GM12872 (cell line): ENCODE measurements at regions not wholly inside any gene's neighbourhood (a gene's known extent, or its start where the extent isn't known, plus 50 kb on each side); places are given as distances from the start of the nearest gene placed in this dataset.

Source experiments
- CTCF ChIP-seq: IDR thresholded peaks from 3 replicates; pipeline ENCODE4 v1.5.1; 2011; ENCODE audit warnings: low read depth, mild to moderate bottlenecking, low read length, moderate library complexity; ENCODE audit not compliant: insufficient read depth

DNA sequence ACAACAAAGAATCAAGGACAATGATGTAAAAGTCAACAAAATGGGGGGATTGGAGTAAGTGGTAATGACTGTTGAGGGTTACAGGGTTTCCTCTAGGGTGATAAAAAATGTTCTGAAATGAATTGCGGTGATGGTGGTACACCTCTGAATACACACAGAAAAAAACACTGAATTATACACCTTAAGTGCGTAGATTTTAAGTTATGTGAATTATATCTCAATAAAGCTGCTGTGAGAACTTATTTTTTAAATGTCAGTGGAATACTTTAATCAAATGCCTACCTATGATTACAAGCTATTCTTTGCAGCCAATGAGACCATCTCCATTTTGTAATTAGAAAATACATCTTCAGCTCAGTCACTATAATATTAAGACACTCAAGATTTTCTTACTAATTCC lies 53.5 kb downstream of the ZNF608 start:
- TF ChIP-seq CTCF, result no peak

- TF ChIP-seq CTCF, result no peak
Observed at GRCh38 chr5:124692324-124692723, 54.1 kb downstream of the ZNF608 start.

DNA sequence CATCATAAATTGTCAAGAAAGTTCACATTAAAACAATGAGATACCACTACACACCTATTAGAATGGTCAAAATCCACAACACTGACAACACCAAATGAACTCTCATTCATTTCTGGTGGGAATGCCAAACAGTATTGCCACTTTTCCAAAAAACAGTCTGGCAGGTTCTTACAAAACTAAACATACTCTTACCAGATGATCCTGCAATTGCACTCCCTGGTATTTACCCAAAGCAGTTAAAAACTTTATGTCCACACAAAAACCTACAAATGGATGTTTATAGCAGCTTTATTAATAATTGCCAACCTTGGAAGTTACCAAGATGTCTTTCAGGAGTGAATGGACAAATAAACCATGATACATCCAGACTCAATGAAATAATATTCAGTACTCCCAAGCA lies 56.8 kb downstream of the ZNF608 start:
- TF ChIP-seq CTCF, result no peak

GRCh38 chr5:124686239-124687004 lies 60.0 kb downstream of the ZNF608 start:
- TF ChIP-seq CTCF, result no peak

DNA sequence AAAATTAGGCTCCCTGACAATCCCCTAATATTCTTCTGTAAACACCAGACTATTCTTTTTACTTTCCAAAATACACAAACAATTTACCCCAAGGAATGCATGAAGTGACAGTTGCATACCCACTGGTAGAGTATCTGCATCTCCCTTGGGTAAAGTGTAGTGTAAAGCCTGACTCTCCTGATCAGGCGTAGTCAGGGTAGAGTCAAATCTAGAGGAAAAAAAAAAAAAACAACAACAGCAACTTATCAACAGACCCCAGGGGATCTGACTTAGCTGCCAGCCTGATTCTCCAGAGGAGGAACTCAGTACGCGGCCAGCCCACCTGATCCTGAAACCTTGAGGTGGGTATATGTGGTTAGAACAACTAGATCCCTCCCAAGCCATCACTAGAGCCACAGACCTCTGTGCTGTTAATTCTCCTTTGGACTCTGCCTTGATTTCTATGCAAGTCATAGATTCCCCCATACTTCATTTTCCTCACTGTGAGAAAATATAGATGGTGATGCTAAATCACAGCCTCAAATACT lies 61.0 kb downstream of the ZNF608 start:
- TF ChIP-seq CTCF, result no peak

- no peak for TF ChIP-seq CTCF
Observed at GRCh38 chr5:124683917-124684555, 62.4 kb downstream of the ZNF608 start.

DNA sequence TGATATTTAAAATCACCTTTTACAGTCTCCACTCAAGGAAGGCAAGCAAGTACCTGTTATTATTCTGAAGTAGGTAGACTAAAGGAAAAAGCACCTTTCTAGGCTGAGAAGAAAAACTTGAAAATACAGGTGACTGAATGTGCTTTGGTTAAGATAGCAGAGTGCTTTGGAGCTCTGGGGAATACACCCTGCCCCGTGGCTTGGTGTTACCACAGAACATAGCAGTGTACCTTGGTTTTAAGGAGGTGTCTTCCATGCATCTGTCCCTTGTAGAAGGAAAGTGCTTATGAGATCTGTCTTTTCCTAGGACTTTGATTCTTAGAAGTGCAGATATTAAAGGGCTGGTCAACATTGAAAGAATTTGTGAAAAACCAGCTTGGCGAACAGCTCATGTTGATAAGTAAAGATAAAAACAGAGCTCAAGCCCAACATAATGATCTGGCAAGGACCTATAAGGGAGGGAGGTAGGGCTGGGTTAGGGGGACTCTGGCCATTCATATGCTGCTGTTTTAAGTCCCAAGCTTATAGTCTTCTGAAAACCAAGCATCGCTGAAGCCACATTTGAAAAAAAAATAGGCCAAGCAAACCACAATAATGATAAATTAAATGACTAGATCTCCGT lies 66.8 kb downstream of the ZNF608 start:
- no peak for TF ChIP-seq CTCF
